Ishikawa (cell line): ENCODE measurements at regions not wholly inside any gene's neighbourhood (a gene's known extent, or its start where the extent isn't known, plus 50 kb on each side); places are given as distances from the start of the nearest gene placed in this dataset.

Experiments
- CEBPB ChIP-seq: IDR thresholded peaks from 2 replicates; pipeline ENCODE4 v1.6.1; 2012
- EP300 ChIP-seq: IDR thresholded peaks from 2 replicates; pipeline ENCODE4 v1.6.1; 2012; ENCODE audit warnings: borderline replicate concordance
- FOXM1 ChIP-seq: IDR thresholded peaks from 2 replicates; pipeline ENCODE4 v1.6.1; 2012; ENCODE audit warnings: low read depth, borderline replicate concordance
- NFIC ChIP-seq: IDR thresholded peaks from 2 replicates; pipeline ENCODE4 v1.6.1; 2012
- RAD21 ChIP-seq: IDR thresholded peaks from 2 replicates; pipeline ENCODE4 v1.6.1; 2012; ENCODE audit warnings: low read depth
- TAF1 ChIP-seq: IDR thresholded peaks from 2 replicates; pipeline ENCODE4 v1.6.1; 2012; ENCODE audit warnings: low read depth, mild to moderate bottlenecking
- TEAD4 ChIP-seq: IDR thresholded peaks from 2 replicates; pipeline ENCODE4 v1.6.1; 2012
- YY1 ChIP-seq: IDR thresholded peaks from 2 replicates; pipeline ENCODE4 v1.6.1; 2012; ENCODE audit warnings: low read depth
- TF ChIP-seq, protein P1 (sequence below): IDR thresholded peaks from 2 replicates; pipeline ENCODE4 v1.6.1; 2012; ENCODE audit warnings: low read depth, mild to moderate bottlenecking

DNA sequence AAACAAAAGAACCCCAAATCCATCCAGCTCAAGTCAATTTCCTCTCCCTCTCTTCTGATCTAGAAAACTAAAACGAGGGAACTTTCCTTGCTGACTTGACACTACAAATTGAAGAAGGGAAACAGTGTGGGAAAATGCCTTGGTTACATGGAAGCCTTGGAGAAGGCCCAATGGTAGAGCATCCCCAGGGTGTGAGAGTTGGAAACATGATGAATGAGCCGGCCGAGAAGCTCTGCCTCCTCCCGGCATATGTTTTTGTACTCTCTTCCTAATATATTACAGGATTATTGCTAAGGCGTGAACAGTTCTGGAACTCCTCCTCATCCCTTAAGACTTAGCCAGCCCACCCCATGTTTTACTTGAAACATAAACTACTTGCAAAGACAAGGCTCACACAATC lies 618.2 kb upstream of the MGMT start:
- TF ChIP-seq, protein P1, sequence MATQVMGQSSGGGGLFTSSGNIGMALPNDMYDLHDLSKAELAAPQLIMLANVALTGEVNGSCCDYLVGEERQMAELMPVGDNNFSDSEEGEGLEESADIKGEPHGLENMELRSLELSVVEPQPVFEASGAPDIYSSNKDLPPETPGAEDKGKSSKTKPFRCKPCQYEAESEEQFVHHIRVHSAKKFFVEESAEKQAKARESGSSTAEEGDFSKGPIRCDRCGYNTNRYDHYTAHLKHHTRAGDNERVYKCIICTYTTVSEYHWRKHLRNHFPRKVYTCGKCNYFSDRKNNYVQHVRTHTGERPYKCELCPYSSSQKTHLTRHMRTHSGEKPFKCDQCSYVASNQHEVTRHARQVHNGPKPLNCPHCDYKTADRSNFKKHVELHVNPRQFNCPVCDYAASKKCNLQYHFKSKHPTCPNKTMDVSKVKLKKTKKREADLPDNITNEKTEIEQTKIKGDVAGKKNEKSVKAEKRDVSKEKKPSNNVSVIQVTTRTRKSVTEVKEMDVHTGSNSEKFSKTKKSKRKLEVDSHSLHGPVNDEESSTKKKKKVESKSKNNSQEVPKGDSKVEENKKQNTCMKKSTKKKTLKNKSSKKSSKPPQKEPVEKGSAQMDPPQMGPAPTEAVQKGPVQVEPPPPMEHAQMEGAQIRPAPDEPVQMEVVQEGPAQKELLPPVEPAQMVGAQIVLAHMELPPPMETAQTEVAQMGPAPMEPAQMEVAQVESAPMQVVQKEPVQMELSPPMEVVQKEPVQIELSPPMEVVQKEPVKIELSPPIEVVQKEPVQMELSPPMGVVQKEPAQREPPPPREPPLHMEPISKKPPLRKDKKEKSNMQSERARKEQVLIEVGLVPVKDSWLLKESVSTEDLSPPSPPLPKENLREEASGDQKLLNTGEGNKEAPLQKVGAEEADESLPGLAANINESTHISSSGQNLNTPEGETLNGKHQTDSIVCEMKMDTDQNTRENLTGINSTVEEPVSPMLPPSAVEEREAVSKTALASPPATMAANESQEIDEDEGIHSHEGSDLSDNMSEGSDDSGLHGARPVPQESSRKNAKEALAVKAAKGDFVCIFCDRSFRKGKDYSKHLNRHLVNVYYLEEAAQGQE = no peak
- no peak for TF ChIP-seq RAD21
- TF ChIP-seq CEBPB = no peak
- no peak for TF ChIP-seq TAF1
- no peak for TF ChIP-seq YY1
- TF ChIP-seq EP300 = no peak
- TF ChIP-seq FOXM1 = no peak
- no peak for TF ChIP-seq TEAD4
- no peak for TF ChIP-seq NFIC
